Progenitor cell of endocrine pancreas (in vitro differentiated cells): ENCODE measurements at regions not wholly inside any gene's neighbourhood (a gene's known extent, or its start where the extent isn't known, plus 50 kb on each side); places are given as distances from the start of the nearest gene placed in this dataset.
"Not testable (repeated sequence)": the region's sequence is repeated elsewhere in the genome, so short reads cannot be mapped to it uniquely, and the experiment has no call there.

Source experiments
- DNase-seq: peaks from one replicate; pipeline ENCODE4 v3.0.0; 2021; ENCODE audit warnings: low spot score; ENCODE audit not compliant: unreplicated experiment
- H3K27ac Mint-ChIP-seq: 2 replicates; pipeline ENCODE4 v1.8.0; 2021; ENCODE audit warnings: mild to moderate bottlenecking, moderate library complexity, mixed read lengths
- H3K27me3 Mint-ChIP-seq: 2 replicates; pipeline ENCODE4 v1.8.0; 2021; ENCODE audit warnings: mixed read lengths
- H3K36me3 Mint-ChIP-seq: 2 replicates; pipeline ENCODE4 v1.8.0; 2022; ENCODE audit warnings: mixed read lengths; ENCODE audit not compliant: insufficient read depth
- H3K4me1 Mint-ChIP-seq: 2 replicates; pipeline ENCODE4 v1.8.0; 2021; ENCODE audit warnings: low read depth, mixed read lengths
- H3K4me3 Mint-ChIP-seq: 2 replicates; pipeline ENCODE4 v1.8.0; 2021; ENCODE audit warnings: low read depth, mild to moderate bottlenecking, moderate library complexity, mixed read lengths
- H3K9me3 Mint-ChIP-seq: 2 replicates; pipeline ENCODE4 v1.8.0; 2021; ENCODE audit warnings: low read depth, mixed read lengths
- CTCF ChIP-seq: fragments of 200-600 bp; sonication (generic); IDR thresholded peaks from one replicate; pipeline ENCODE4 v1.5.0; 2021; ENCODE audit warnings: antibody characterized with exemption, mild to moderate bottlenecking; ENCODE audit not compliant: unreplicated experiment

GRCh38 chr1:232333419-232333767, 296.5 kb downstream of the SIPA1L2 start:
- Mint-ChIP-seq H3K4me3 (no peak overlapping the region), H3K27me3 (peaks cover 12% of the 10 kb centered on the region), H3K9me3 (peaks cover 3% of the 10 kb centered on the region), H3K4me1 (peaks cover 16% of the 10 kb centered on the region), H3K27ac (no peak overlapping the region), H3K36me3 (peaks cover 2% of the 10 kb centered on the region)
- no peak for TF ChIP-seq CTCF
- no peak for DNase-seq

- Mint-ChIP-seq H3K4me1 (peaks cover 16% of the 10 kb centered on the region), H3K27me3 (peaks cover 12% of the 10 kb centered on the region)
- not testable (repeated sequence) for DNase-seq, H3K27ac Mint-ChIP-seq, H3K9me3 Mint-ChIP-seq, H3K36me3 Mint-ChIP-seq, H3K4me3 Mint-ChIP-seq
These were observed 297.1 kb downstream of the SIPA1L2 start for GRCh38 chr1:232332710-232333418.

- Mint-ChIP-seq H3K27me3 (no peaks in the 10 kb centered on the region), H3K36me3 (peaks cover 2% of the 10 kb centered on the region), H3K4me1 (peaks cover 7% of the 10 kb centered on the region), H3K27ac (no peak overlapping the region), H3K9me3 (no peaks in the 10 kb centered on the region), H3K4me3 (no peak overlapping the region)
- no peak for TF ChIP-seq CTCF
- no peak for DNase-seq
These were observed 300.7 kb downstream of the SIPA1L2 start for GRCh38 chr1:232329103-232329813.

GRCh38 chr1:232328486-232329102, 301.3 kb downstream of the SIPA1L2 start:
- Mint-ChIP-seq H3K36me3 (peaks cover 2% of the 10 kb centered on the region), H3K9me3 (no peaks in the 10 kb centered on the region), H3K4me3 (no peak overlapping the region), H3K27ac (no peak overlapping the region), H3K4me1 (peaks cover 7% of the 10 kb centered on the region), H3K27me3 (no peaks in the 10 kb centered on the region)
- DNase-seq, result no peak
- no peak for TF ChIP-seq CTCF

- Mint-ChIP-seq H3K9me3 (no peaks in the 10 kb centered on the region), H3K36me3 (peaks cover 2% of the 10 kb centered on the region), H3K4me1 (peaks cover 7% of the 10 kb centered on the region), H3K27ac (no peak overlapping the region), H3K27me3 (no peaks in the 10 kb centered on the region), H3K4me3 (no peak overlapping the region)
- no peak for DNase-seq
- no peak for TF ChIP-seq CTCF
These were observed 302.0 kb downstream of the SIPA1L2 start for GRCh38 chr1:232327899-232328298.
